Body of pancreas (tissue), 4 donors: ENCODE measurements at regions not wholly inside any gene's neighbourhood (a gene's known extent, or its start where the extent isn't known, plus 50 kb on each side); places are given as distances from the start of the nearest gene placed in this dataset.

Experiments
- CTCF ChIP-seq, 7 experiments: fragments of 450-650 bp in 4 of 7; fragments of 200-600 bp in 3 of 7; sonication (generic) in 3 of 7; IDR thresholded peaks; one replicate each; pipeline ENCODE4 v1.5.1; 2016 to 2019; ENCODE audit warnings: antibody characterized with exemption in 7 of 7
- POLR2A ChIP-seq, 3 donors: fragments of 450-650 bp; IDR thresholded peaks; one replicate each; pipeline ENCODE4 v1.6.1; 2016; ENCODE audit warnings: antibody characterized with exemption in 3 of 3, mild to moderate bottlenecking in 2 of 3

DNA sequence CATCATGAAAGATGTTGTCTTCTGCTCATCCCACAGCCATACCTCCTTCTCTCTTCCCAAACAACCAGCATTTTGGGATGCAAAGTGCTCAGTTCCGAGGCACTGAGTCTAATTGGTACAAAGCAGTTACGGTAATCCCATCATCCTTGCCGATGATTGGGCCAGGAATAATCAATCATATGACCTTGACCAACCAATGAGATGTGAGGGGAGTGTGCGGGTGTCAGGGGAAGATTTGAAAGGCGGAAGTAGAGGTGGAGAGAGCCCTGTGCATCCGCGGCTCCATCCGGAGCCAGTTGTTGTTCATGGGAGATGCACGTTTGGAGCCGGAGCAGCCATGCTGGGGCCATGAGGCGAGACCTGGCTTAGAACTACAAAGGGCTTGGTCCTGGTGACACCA lies 67.3 kb downstream of the SYNE3 start:
- no peak for TF ChIP-seq CTCF (IDR thresholded peaks at IDR 0.05)
- TF ChIP-seq POLR2A (IDR thresholded peaks at IDR 0.05), result no peak
